Upper lobe of left lung (tissue), 4 donors: ENCODE measurements at regions not wholly inside any gene's neighbourhood (a gene's known extent, or its start where the extent isn't known, plus 50 kb on each side); places are given as distances from the start of the nearest gene placed in this dataset.
"Not testable (repeated sequence)": the region's sequence is repeated elsewhere in the genome, so short reads cannot be mapped to it uniquely, and the experiment has no call there.

Experiments used
- POLR2A ChIP-seq, 4 donors: fragments of 450-650 bp; IDR thresholded peaks; one replicate each; pipeline ENCODE4 v1.5.1; 2016 to 2017; ENCODE audit warnings: antibody characterized with exemption in 4 of 4, mild to moderate bottlenecking in 2 of 4
- POLR2AphosphoS5 ChIP-seq, 2 donors: sonication (generic); formaldehyde crosslinking; IDR thresholded peaks; one replicate each; pipeline ENCODE4 v1.5.1; 2017; ENCODE audit warnings: antibody characterized with exemption in 2 of 2

- TF ChIP-seq POLR2A, POLR2AphosphoS5 (IDR thresholded peaks at IDR 0.05): not testable (repeated sequence)
Measured at GRCh38 chr2:167558272-167558991, 670.2 kb downstream of the XIRP2 start.
